GM12873 (cell line): ENCODE measurements at regions not wholly inside any gene's neighbourhood (a gene's known extent, or its start where the extent isn't known, plus 50 kb on each side); places are given as distances from the start of the nearest gene placed in this dataset.

Source experiments
- TF ChIP-seq, protein P1 (sequence below): IDR thresholded peaks from 2 replicates; pipeline ENCODE4 v1.5.1; 2012; ENCODE audit warnings: low read depth, mild to moderate bottlenecking, moderate library complexity, low read length, control low read depth; ENCODE audit not compliant: insufficient read depth; ENCODE audit errors: missing control alignments

DNA sequence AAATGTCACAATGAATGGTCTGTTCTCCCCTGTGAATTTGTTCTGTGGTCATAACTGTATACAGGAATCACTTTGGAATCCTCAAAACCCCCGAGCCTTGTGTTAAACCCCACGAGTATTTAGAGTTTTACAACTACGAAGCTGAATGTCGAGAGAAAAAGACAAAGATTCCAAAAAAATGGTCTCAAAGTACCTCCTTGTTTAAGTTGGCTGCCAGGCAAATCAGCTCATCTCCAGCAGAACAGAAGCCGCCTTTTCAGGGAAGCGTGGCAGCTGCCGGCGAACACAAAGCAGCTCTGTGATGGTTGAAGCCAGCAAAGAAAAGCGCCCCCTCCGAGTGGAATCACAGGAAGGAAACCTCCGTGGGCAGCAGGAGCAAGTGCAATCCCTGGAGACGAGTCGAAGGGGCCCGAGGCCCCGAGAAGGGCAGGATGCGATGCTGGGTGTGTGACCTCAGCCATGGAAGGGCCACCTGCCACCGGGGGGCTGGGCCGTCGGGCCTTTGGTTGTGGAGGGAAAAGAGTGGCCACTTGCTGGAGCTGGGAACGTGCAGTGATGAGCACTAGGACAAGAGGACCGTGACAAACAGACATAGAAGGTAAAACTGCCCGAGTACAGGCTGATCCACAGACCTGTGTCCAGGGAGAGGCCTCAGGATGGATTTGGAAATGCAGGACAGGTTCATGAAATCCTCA, 706.4 kb downstream of the SEMA5A start:
- TF ChIP-seq, protein P1, sequence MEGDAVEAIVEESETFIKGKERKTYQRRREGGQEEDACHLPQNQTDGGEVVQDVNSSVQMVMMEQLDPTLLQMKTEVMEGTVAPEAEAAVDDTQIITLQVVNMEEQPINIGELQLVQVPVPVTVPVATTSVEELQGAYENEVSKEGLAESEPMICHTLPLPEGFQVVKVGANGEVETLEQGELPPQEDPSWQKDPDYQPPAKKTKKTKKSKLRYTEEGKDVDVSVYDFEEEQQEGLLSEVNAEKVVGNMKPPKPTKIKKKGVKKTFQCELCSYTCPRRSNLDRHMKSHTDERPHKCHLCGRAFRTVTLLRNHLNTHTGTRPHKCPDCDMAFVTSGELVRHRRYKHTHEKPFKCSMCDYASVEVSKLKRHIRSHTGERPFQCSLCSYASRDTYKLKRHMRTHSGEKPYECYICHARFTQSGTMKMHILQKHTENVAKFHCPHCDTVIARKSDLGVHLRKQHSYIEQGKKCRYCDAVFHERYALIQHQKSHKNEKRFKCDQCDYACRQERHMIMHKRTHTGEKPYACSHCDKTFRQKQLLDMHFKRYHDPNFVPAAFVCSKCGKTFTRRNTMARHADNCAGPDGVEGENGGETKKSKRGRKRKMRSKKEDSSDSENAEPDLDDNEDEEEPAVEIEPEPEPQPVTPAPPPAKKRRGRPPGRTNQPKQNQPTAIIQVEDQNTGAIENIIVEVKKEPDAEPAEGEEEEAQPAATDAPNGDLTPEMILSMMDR, result no peak

DNA sequence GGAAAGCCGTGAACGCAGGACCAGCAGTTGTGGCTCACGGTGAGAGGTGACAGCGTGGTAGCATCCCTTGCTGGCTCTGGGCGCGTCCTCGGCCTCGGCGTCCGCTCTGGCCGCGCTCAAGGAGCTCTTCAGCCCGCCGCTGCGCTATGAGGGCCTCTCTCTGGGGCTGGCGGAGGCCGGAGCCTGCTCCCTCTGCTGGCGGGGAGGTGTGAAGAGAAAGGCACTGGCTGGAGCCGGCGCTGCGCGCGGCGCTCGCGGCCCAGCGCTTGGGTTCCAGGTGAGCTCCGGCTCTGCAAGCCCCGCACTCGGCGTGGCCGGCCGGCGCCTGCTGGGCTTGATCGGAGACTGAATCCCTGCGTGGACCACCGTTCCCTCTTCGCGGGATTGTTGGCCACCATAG, 705.6 kb downstream of the SEMA5A start:
- TF ChIP-seq, protein P1, result no peak

DNA sequence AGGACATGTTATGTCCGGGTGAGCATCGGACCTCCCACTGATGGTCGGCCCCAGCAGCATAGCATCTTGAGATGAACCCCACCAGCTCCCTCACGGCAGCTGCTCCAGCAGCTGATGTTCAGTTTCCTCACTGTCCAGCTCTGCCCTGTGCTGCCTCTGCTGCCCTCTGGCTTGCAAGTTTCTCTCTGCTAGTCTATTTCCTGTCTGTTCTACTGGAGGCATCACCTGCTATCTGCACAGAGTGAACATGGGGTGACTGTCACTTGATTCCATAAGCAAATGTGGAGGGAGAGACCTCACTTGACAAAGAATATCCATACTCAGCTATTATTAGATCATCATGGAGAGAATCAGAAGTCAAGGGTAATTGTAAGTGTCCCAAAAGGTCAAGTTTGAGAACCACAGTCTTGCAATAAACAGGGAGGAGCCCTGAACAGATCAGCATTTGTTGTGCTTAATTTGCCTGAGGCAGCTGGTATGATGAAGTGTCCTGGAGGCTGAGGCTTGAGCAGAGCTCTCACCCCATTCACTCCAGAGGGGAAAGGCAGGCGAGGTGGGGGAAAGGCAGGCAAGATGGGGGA, 702.8 kb downstream of the SEMA5A start:
- TF ChIP-seq, protein P1, result no peak

DNA sequence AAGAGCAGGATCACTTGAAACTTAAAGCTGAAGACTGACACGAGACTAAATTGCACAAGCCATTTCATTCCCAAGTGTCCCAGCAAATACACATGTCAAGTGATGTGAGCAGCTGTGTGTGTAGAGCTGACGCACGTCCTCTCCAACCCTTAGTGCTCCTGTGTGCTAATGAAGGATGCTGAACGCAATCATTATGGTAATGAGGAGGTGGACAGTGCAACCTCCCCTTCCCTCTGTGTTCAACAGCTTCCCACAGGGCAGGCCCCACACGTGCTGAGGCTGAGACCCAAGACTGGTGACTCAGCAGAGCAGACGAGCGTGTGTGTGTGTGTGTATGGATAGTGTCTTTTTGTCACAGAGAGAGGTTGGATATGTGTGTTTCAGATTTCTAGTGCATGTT, 702.1 kb downstream of the SEMA5A start:
- TF ChIP-seq, protein P1, result no peak

DNA sequence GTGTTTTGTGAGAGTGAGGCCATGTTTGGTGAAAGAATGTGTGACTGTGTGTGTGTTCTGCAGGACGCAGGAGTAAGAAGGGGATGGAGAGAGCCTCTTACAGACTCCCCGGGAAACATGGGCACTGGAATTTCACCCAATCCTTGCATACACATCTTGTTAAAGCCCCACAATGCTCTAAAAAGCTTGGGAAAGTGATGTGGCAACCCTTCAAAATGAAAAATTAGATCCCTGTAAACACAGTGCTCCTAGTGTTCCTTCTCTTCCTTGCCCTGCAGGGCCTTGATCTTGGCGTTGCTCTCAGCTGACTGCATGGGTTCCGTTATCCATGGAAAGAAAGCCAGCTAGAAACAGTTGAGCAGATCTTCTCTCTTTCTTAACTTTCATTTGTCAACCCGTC, 701.7 kb downstream of the SEMA5A start:
- TF ChIP-seq, protein P1, result no peak

DNA sequence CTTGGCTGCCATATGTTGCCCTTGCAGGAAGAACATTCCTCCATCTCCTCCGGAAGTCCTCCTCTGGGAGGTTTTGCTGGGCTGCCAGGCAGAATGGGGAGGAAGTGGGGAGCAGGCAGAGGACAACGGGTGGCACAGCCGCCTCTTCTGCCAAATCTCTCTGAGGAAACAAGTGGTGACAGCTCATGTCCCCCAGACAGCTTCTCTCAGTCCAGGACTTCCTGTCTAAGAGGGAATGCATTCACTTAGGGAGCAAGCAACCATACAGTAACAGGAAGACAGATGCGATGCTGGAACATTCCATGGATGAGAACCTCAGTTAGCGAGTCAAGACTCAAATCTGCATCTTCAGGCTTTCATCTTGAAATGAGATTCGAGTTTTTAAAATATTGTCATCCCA, 701.0 kb downstream of the SEMA5A start:
- TF ChIP-seq, protein P1, result no peak

DNA sequence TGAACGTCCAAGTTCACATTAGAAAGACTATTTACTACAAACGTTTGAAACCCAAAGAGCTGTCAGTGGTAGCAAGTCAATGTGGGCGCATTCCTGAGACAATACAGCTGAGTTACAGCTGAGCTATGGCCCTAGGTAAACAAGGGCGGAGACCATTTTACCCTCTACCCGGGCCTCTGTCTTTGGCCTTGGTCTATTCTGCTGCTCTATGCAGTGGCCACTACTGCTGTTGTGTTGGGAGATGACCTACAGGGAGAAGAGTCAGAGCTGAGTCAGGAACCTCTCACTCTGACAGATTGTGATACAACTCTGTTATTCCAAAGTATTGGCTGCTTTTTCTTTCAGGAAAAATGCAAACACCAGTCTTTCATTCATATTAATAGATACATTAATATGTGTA, 700.6 kb downstream of the SEMA5A start:
- TF ChIP-seq, protein P1, result no peak
